MM.1S (cell line): ENCODE measurements at regions not wholly inside any gene's neighbourhood (a gene's known extent, or its start where the extent isn't known, plus 50 kb on each side); places are given as distances from the start of the nearest gene placed in this dataset.

Source experiments
- CTCF ChIP-seq: fragments of 300-600 bp; sonication (generic); IDR thresholded peaks from 2 replicates; pipeline ENCODE4 v1.5.1; 2016; ENCODE audit warnings: antibody characterized with exemption, low read length, mixed read lengths
- EZH2 ChIP-seq: fragments of 300-600 bp; sonication (generic); optimal IDR thresholded peaks from 2 replicates; pipeline ENCODE3; 2017; ENCODE audit warnings: low read depth, mild to moderate bottlenecking, antibody characterized with exemption, low read length, mixed read lengths

GRCh38 chr6:17038316-17038715, 63.5 kb upstream of the STMND1 start:
- TF ChIP-seq CTCF (no peak), EZH2 (no peak)
